GM12878 (cell line): ENCODE measurements at regions not wholly inside any gene's neighbourhood (a gene's known extent, or its start where the extent isn't known, plus 50 kb on each side); places are given as distances from the start of the nearest gene placed in this dataset.

ENCODE experiments used
- ATAC-seq: fragments of 200-7000 bp; cut with Tn5 transposase; 3 replicates; pipeline ENCODE4 v1.9.1; 2020; ENCODE audit warnings: mild to moderate bottlenecking, moderate library complexity
- BruUV-seq: library from RNA; stranded (reverse); fragments of 400-500 nt; replicated peaks from 2 replicates; lab custom pipeline; 2021; lab: Mats Ljungman, UMichigan
- CTCF ChIA-PET: fragments of 300-600 bp; sonication (Branson Sonifier 250); formaldehyde crosslinking; extraction: SDS; loops from one replicate; lab custom pipeline; 2021; ENCODE audit warnings: inconsistent platforms; lab: Yijun Ruan, JAX
- POLR2A ChIA-PET: fragments of 350-600 bp; formaldehyde crosslinking; extraction: SDS; loops from one replicate; lab custom pipeline; 2021; ENCODE audit warnings: inconsistent platforms; lab: Charles Lee
- RAD21 ChIA-PET: fragments of 300-600 bp; sonication (Branson Sonifier 250); formaldehyde crosslinking; loops from one replicate; lab custom pipeline; 2023; ENCODE audit warnings: antibody characterized with exemption; ENCODE audit not compliant: unreplicated experiment; lab: Charles Lee
- SMC1A ChIA-PET: fragments of 300-600 bp; sonication (Branson Sonifier 250); formaldehyde crosslinking; loops from one replicate; lab custom pipeline; 2023; ENCODE audit not compliant: unreplicated experiment, uncharacterized antibody; lab: Charles Lee
- DNase-seq: peaks from one replicate; pipeline ENCODE4 v3.0.0-alpha.2; 2011; ENCODE audit warnings: low read depth, low spot score
- FAIRE-seq: peaks from 3 replicates; lab custom pipeline; 2011; peaks lifted over from hg19 to GRCh38; lab: Jason Lieb, UNC
- H2AFZ ChIP-seq: 2 replicates; pipeline ENCODE4 v1.6.0; 2011; ENCODE audit warnings: low read depth, low read length, control low read depth; ENCODE audit not compliant: control insufficient read depth
- H3K27ac ChIP-seq: 2 replicates; pipeline ENCODE4 v1.5.1; 2011; ENCODE audit warnings: control low read depth; ENCODE audit not compliant: control insufficient read depth, insufficient read depth
- H3K27me3 ChIP-seq, 2 experiments: replicated peaks in 1 of 2; 2 replicates each; pipeline versions ENCODE4 v1.6.0 to v1.6.1; 2011; ENCODE audit warnings: low read length in 1 of 2; ENCODE audit not compliant: control insufficient read depth in 2 of 2, insufficient read depth in 2 of 2
- H3K36me3 ChIP-seq, 2 experiments: 2 replicates each; pipeline ENCODE4 v1.5.1; 2011; ENCODE audit warnings: low read length in 1 of 2; ENCODE audit not compliant: control insufficient read depth in 2 of 2, insufficient read depth in 2 of 2
- H3K4me1 ChIP-seq: 2 replicates; pipeline ENCODE4 v1.6.1; 2011; ENCODE audit warnings: mild to moderate bottlenecking, low read length, moderate library complexity, mixed read lengths; ENCODE audit not compliant: control insufficient read depth, insufficient read depth
- H3K4me2 ChIP-seq: 2 replicates; pipeline ENCODE4 v1.6.0; 2011; ENCODE audit warnings: control low read depth; ENCODE audit not compliant: control insufficient read depth, insufficient read depth
- H3K4me3 ChIP-seq: fragments of 200-600 bp; sonication (generic); 2 replicates; pipeline ENCODE4 v1.5.1; 2016
- H3K79me2 ChIP-seq: 2 replicates; pipeline ENCODE4 v1.6.0; 2011; ENCODE audit warnings: low read length; ENCODE audit not compliant: control insufficient read depth, insufficient read depth
- H3K9ac ChIP-seq: 2 replicates; pipeline ENCODE4 v1.8.0; 2011; ENCODE audit warnings: low read length, control low read depth, mixed read lengths; ENCODE audit not compliant: control insufficient read depth, insufficient read depth
- H3K9me3 ChIP-seq: replicated peaks from 3 replicates; pipeline ENCODE4 v1.5.1; 2011; ENCODE audit warnings: mild to moderate bottlenecking, low read length; ENCODE audit not compliant: control insufficient read depth, insufficient read depth
- H4K20me1 ChIP-seq: 2 replicates; pipeline ENCODE4 v1.6.0; 2011; ENCODE audit not compliant: control insufficient read depth, insufficient read depth
- CHD1 ChIP-seq: IDR thresholded peaks from 2 replicates; pipeline ENCODE4 v1.6.1; 2012; ENCODE audit warnings: low read depth, low read length, improper control_type of control experiment
- E2F4 ChIP-seq: IDR thresholded peaks from 2 replicates; pipeline ENCODE4 v1.6.1; 2012; ENCODE audit warnings: low read depth, low read length, improper control_type of control experiment
- EED ChIP-seq: sonication (generic); IDR thresholded peaks from 2 replicates; pipeline ENCODE4 v1.6.1; 2016; ENCODE audit warnings: antibody characterized with exemption, low read depth
- EGR1 ChIP-seq, 2 experiments: IDR thresholded peaks; 1 replicate in 1 of 2; 2 replicates in 1 of 2; pipeline ENCODE4 v1.6.1; 2011 to 2012; ENCODE audit warnings: low read depth in 2 of 2, low read length in 2 of 2, borderline replicate concordance in 1 of 2, mild to moderate bottlenecking in 1 of 2, moderate library complexity in 1 of 2
- ELK1 ChIP-seq: IDR thresholded peaks from 2 replicates; pipeline ENCODE4 v1.6.1; 2012; ENCODE audit warnings: low read depth, low read length, improper control_type of control experiment
- FOXK2 ChIP-seq: fragments of 450-650 bp; IDR thresholded peaks from 2 replicates; pipeline ENCODE4 v1.6.1; 2017; ENCODE audit warnings: mild to moderate bottlenecking, moderate library complexity
- HCFC1 ChIP-seq: fragments of 150-350 bp; IDR thresholded peaks from 2 replicates; pipeline ENCODE4 v1.6.1; 2014; ENCODE audit warnings: low read length
- JUNB ChIP-seq: IDR thresholded peaks from 2 replicates; pipeline ENCODE4 v1.6.1; 2016; ENCODE audit warnings: antibody characterized with exemption, mild to moderate bottlenecking
- NFYA ChIP-seq: IDR thresholded peaks from 2 replicates; pipeline ENCODE4 v1.6.1; 2011; ENCODE audit warnings: low read depth, mild to moderate bottlenecking, low read length, improper control_type of control experiment, borderline replicate concordance
- SIX5 ChIP-seq: IDR thresholded peaks from 2 replicates; pipeline ENCODE4 v1.6.1; 2011; ENCODE audit warnings: mild to moderate bottlenecking, low read depth, low read length, moderate library complexity; ENCODE audit not compliant: severe bottlenecking
- SMAD5 ChIP-seq: IDR thresholded peaks from 2 replicates; pipeline ENCODE4 v1.6.1; 2016; ENCODE audit warnings: antibody characterized with exemption, low read depth
- TBL1XR1 ChIP-seq: IDR thresholded peaks from 2 replicates; pipeline ENCODE4 v1.6.1; 2012; ENCODE audit warnings: low read depth, low read length, improper control_type of control experiment
- ZBTB11 ChIP-seq: fragments of 450-650 bp; formaldehyde crosslinking; IDR thresholded peaks from 2 replicates; pipeline ENCODE4 v1.5.0; 2022; ENCODE audit warnings: mild to moderate bottlenecking, missing genetic modification characterization
- ZNF207 ChIP-seq: fragments of 450-650 bp; IDR thresholded peaks from 2 replicates; pipeline ENCODE4 v1.6.1; 2014; ENCODE audit warnings: antibody characterized with exemption, mild to moderate bottlenecking, borderline replicate concordance
- whole genome bisulfite sequencing: methylation state at CpG from one replicate; pipeline ENCODE4 v1.1.6; 2016; ENCODE audit warnings: low lambda C conversion rate; ENCODE audit not compliant: insufficient replicate concordance, insufficient coverage; ENCODE audit errors: missing lambda C conversion rate; 5-methylcytosine and 5-hydroxymethylcytosine counted together
- in situ Hi-C: fragments of 300-500 bp; cut with MboI; formaldehyde crosslinking; loops from 9 replicates; pipeline ENCODE4 v1.14.3; 2018; ENCODE audit warnings: mixed read lengths
- intact Hi-C: fragments of 100-400 bp; cut with micrococcal nuclease; formaldehyde crosslinking; loops from one replicate; pipeline ENCODE4 v1.14.2; 2022; ENCODE audit not compliant: unreplicated experiment

- H3K4me1 ChIP-seq = no peaks in the 10 kb centered on the region
- ChIA-PET RAD21 (no interaction called here), SMC1A (no interaction called here), CTCF (no interaction called here), POLR2A (no interaction called here)
- H2AFZ ChIP-seq = no peak overlapping the region
- H3K27me3 ChIP-seq = no peaks in the 10 kb centered on the region; a peak in 1 of 4 replicates
- ATAC-seq (no peak), FAIRE-seq (no peak), DNase-seq (no peak)
- no peak for TF ChIP-seq SIX5
- TF ChIP-seq NFYA = no peak
- no peak for TF ChIP-seq ELK1
- no peak for TF ChIP-seq FOXK2
- no peak for TF ChIP-seq ZNF207
- TF ChIP-seq CHD1 = no peak
- no peak overlapping the region for H3K4me3 ChIP-seq
- peaks cover 2% of the 10 kb centered on the region; the same call in 1 of the 3 replicates for H3K9me3 ChIP-seq
- no TSS peak for BruUV-seq
- no peak overlapping the region for H3K27ac ChIP-seq
- in situ Hi-C loops = no loop called here
- no peaks in the 10 kb centered on the region for H3K79me2 ChIP-seq
- WGBS = 3% methylated on average over 4 of the region's 4 CpGs
- H3K9ac ChIP-seq = no peak overlapping the region
- no peaks in the 10 kb centered on the region for H4K20me1 ChIP-seq
- H3K4me2 ChIP-seq = no peak overlapping the region
- intact Hi-C loops = no loop called here
- H3K36me3 ChIP-seq = no peaks in the 10 kb centered on the region
These were observed 105.1 kb upstream of the NCAM1 start for GRCh38 chr11:112856133-112856532.

GRCh38 chr11:112856591-112856990 is 104.6 kb upstream of the NCAM1 start:
- peaks cover 2% of the 10 kb centered on the region; the same call in 1 of the 3 replicates for H3K9me3 ChIP-seq
- H3K79me2 ChIP-seq = no peaks in the 10 kb centered on the region
- ATAC-seq (no peak), DNase-seq (no peak), FAIRE-seq (no peak)
- H3K36me3 ChIP-seq = no peaks in the 10 kb centered on the region
- ChIA-PET CTCF (no interaction called here), POLR2A (no interaction called here), RAD21 (no interaction called here), SMC1A (no interaction called here)
- intact Hi-C loops (no loop called here), in situ Hi-C loops (no loop called here)
- no peak overlapping the region for H3K9ac ChIP-seq
- no peak overlapping the region for H3K4me3 ChIP-seq
- H4K20me1 ChIP-seq = no peaks in the 10 kb centered on the region
- no TSS peak for BruUV-seq
- 4% methylated on average over 2 of the region's 2 CpGs for WGBS
- no peaks in the 10 kb centered on the region; a peak in 1 of 4 replicates for H3K27me3 ChIP-seq
- H2AFZ ChIP-seq = no peak overlapping the region
- no peak overlapping the region for H3K4me2 ChIP-seq
- no peak overlapping the region for H3K27ac ChIP-seq
- no peaks in the 10 kb centered on the region for H3K4me1 ChIP-seq
- no peak for TF ChIP-seq ZBTB11 (CRISPR knock-in tag)
- no peak for TF ChIP-seq EGR1 (IDR thresholded peaks at IDR 0.05; ENCODE audit: borderline replicate concordance in 1 of 2, low read depth in 2 of 2, low read length in 2 of 2)
- TF ChIP-seq JUNB = no peak
- TF ChIP-seq E2F4 = no peak
- no peak for TF ChIP-seq TBL1XR1
- TF ChIP-seq HCFC1 = no peak
- no peak for TF ChIP-seq SMAD5
- TF ChIP-seq EED = no peak
